ENCODE measurements at regions not wholly inside any gene's neighbourhood (a gene's known extent, or its start where the extent isn't known, plus 50 kb on each side); places are given as distances from the start of the nearest gene placed in this dataset.
"Not testable (repeated sequence)": the region's sequence is repeated elsewhere in the genome, so short reads cannot be mapped to it uniquely, and the experiment has no call there.

GRCh38 chr5:119694284-119694683, 64.9 kb downstream of the FAM170A start:
- no peak for DNase-seq (ENCODE audit: low read depth)
- no peak overlapping the region for H3K4me3 ChIP-seq (ENCODE audit: low read depth, low read length)
- no peak for TF ChIP-seq CTCF (conservative IDR thresholded peaks at IDR 0.05; ENCODE audit: low read depth, low read length)

GRCh38 chr5:119706049-119706448, 76.7 kb downstream of the FAM170A start:
- no peak for TF ChIP-seq CTCF (conservative IDR thresholded peaks at IDR 0.05; ENCODE audit: low read depth, low read length)
- no peak for DNase-seq (ENCODE audit: low read depth)
- H3K4me3 ChIP-seq (ENCODE audit: low read depth, low read length) = no peak overlapping the region

GRCh38 chr5:119708076-119708790, 78.9 kb downstream of the FAM170A start:
- no peak overlapping the region for H3K4me3 ChIP-seq (ENCODE audit: low read depth, low read length)
- TF ChIP-seq CTCF (conservative IDR thresholded peaks at IDR 0.05; ENCODE audit: low read depth, low read length) = no peak
- no peak for DNase-seq (ENCODE audit: low read depth)

- DNase-seq (ENCODE audit: low read depth) = no peak
- H3K4me3 ChIP-seq (ENCODE audit: low read depth, low read length) = no peak overlapping the region
- TF ChIP-seq CTCF (conservative IDR thresholded peaks at IDR 0.05; ENCODE audit: low read depth, low read length) = no peak
These were observed 92.4 kb downstream of the FAM170A start for GRCh38 chr5:119721775-119722174.

- DNase-seq (ENCODE audit: low read depth); H3K4me3 ChIP-seq (ENCODE audit: low read depth, low read length): not testable (repeated sequence)
These were observed 95.9 kb downstream of the FAM170A start for GRCh38 chr5:119725291-119725690.

- TF ChIP-seq CTCF (conservative IDR thresholded peaks at IDR 0.05; ENCODE audit: low read depth, low read length) = no peak
- H3K4me3 ChIP-seq (ENCODE audit: low read depth, low read length) = no peak overlapping the region
- DNase-seq (ENCODE audit: low read depth) = no peak
These were observed 97.2 kb downstream of the FAM170A start for GRCh38 chr5:119726544-119726943.

GRCh38 chr5:119740225-119740624, 110.9 kb downstream of the FAM170A start:
- no peak for TF ChIP-seq CTCF (conservative IDR thresholded peaks at IDR 0.05; ENCODE audit: low read depth, low read length)
- no peak overlapping the region for H3K4me3 ChIP-seq (ENCODE audit: low read depth, low read length)
- DNase-seq (ENCODE audit: low read depth) = no peak
